Dendritic cell treated with granulocyte-macrophage colony-stimulating factor and Interleukin-4, amounts not matched to agents 40 ng/mL and 50 ng/mL, for 4 days (primary cell): ENCODE measurements at regions not wholly inside any gene's neighbourhood (a gene's known extent, or its start where the extent isn't known, plus 50 kb on each side); places are given as distances from the start of the nearest gene placed in this dataset.
"Not testable (repeated sequence)": the region's sequence is repeated elsewhere in the genome, so short reads cannot be mapped to it uniquely, and the experiment has no call there.

Experiments used
- H3K27ac Mint-ChIP-seq: one replicate; pipeline ENCODE4 v1.8.0; 2022; ENCODE audit warnings: mild to moderate bottlenecking, mixed read lengths
- H3K27me3 Mint-ChIP-seq: one replicate; pipeline ENCODE4 v1.8.0; 2022; ENCODE audit warnings: mild to moderate bottlenecking, mixed read lengths
- H3K36me3 Mint-ChIP-seq: one replicate; pipeline ENCODE4 v1.8.0; 2022; ENCODE audit warnings: low read depth, mixed read lengths
- H3K4me1 Mint-ChIP-seq: one replicate; pipeline ENCODE4 v1.8.0; 2022; ENCODE audit warnings: low read depth, mixed read lengths
- H3K4me3 Mint-ChIP-seq: one replicate; pipeline ENCODE4 v1.8.0; 2022; ENCODE audit warnings: mild to moderate bottlenecking, moderate library complexity, mixed read lengths
- H3K9me3 Mint-ChIP-seq: one replicate; pipeline ENCODE4 v1.8.0; 2022; ENCODE audit warnings: mixed read lengths
- intact Hi-C: fragments of 100-400 bp; cut with micrococcal nuclease; formaldehyde crosslinking; loops from one replicate; pipeline ENCODE4 v1.15.0; 2022

GRCh38 chr5:8710426-8710930 is 835.4 kb downstream of the SEMA5A start:
- Mint-ChIP-seq H3K9me3 (no peaks in the 10 kb centered on the region), H3K27ac (no peak overlapping the region), H3K27me3 (no peaks in the 10 kb centered on the region), H3K4me1 (no peaks in the 10 kb centered on the region), H3K36me3 (no peaks in the 10 kb centered on the region), H3K4me3 (no peak overlapping the region)
- intact Hi-C loops, result no loop called here

DNA sequence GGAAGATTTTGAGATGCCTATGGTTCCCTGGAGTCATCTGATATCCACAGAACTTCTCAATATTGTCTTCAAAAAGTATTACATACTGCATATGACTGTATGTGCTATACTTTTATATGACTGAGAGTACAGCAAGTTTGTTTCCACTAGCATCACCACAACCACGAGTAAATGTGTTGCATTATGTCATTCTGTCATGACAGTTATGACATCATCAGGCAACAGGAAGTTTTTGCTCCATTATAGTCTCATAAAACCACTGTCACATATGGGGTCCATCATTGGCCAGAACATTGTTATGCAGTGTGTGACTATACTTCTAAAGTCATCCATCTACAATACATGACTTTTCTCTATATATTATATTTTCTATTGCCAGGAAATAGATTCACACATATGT is 831.7 kb downstream of the SEMA5A start:
- no peaks in the 10 kb centered on the region for H3K9me3 Mint-ChIP-seq
- H3K27me3 Mint-ChIP-seq, result no peaks in the 10 kb centered on the region
- H3K36me3 Mint-ChIP-seq, result no peaks in the 10 kb centered on the region
- no peaks in the 10 kb centered on the region for H3K4me1 Mint-ChIP-seq
- no peak overlapping the region for H3K27ac Mint-ChIP-seq
- H3K4me3 Mint-ChIP-seq, result no peak overlapping the region
- intact Hi-C loops, result no loop called here

DNA sequence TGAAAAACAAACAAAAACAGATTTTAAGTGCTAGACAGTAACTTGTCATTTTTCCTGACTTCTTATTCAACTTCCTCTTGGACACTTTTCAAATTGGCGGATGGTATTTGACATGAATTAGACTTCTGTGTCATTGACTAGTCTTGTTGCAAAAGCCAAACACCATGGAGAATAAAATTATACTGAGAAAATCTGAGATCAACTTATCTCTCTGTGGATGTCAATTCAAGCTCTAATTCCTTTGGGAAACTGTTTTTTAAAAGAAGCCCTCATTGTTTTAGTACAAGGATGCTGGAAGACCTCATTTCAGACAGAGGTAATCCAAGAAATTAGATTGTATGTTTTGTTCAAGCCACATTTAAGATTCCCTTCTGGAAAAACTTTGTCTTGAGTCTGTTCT is 831.0 kb downstream of the SEMA5A start:
- Mint-ChIP-seq H3K27me3 (no peaks in the 10 kb centered on the region), H3K4me1 (no peaks in the 10 kb centered on the region), H3K4me3 (no peak overlapping the region), H3K36me3 (no peaks in the 10 kb centered on the region), H3K9me3 (no peaks in the 10 kb centered on the region), H3K27ac (no peak overlapping the region)
- intact Hi-C loops, result no loop called here

- no peaks in the 10 kb centered on the region for H3K4me1 Mint-ChIP-seq
- intact Hi-C loops, result no loop called here
- H3K27me3 Mint-ChIP-seq, result no peaks in the 10 kb centered on the region
- no peak overlapping the region for H3K27ac Mint-ChIP-seq
- no peak overlapping the region for H3K4me3 Mint-ChIP-seq
- no peaks in the 10 kb centered on the region for H3K36me3 Mint-ChIP-seq
- peaks cover 8% of the 10 kb centered on the region for H3K9me3 Mint-ChIP-seq
These were observed 826.1 kb downstream of the SEMA5A start for GRCh38 chr5:8719796-8720195.

DNA sequence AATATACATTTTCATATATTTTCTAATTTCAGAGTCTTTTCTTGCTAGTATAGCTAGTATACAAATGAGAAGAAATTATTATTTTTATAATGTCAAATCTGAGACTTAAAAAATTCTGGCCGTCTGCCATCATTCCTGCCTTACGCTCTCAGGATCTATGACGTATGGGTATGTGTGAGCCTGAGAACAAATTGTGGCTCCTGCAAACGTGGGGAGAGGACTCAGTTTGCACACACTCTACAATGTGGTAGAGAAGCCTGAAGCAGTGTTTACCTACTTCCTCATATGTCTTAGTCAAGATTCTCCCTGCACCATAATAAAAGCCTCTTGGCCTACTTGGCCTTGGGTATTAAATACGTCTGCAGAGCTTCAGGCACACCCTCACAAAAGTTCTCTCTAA is 825.4 kb downstream of the SEMA5A start:
- Mint-ChIP-seq H3K36me3 (no peaks in the 10 kb centered on the region), H3K27me3 (no peaks in the 10 kb centered on the region), H3K9me3 (peaks cover 8% of the 10 kb centered on the region), H3K4me1 (no peaks in the 10 kb centered on the region), H3K4me3 (no peak overlapping the region), H3K27ac (no peak overlapping the region)
- intact Hi-C loops, result no loop called here

DNA sequence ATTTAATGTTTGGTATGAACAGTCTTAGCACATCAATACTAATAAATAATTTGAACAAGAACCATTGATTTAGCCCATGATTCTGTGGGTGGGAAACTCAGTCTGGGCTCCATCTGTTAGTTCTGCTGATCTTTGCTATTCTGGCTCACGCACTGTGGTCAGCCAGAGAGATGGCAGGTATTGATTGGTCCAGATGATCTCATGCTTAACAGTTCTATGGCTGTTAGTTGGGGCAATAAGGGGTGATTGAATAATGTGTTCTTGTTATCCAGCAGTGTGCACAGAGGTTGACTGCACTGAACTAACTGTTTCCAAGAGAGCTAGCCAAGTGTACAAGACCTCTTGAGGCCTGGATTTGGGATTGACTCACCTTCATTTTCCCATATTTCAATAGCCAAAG is 824.3 kb downstream of the SEMA5A start:
- intact Hi-C loops, result no loop called here
- no peak overlapping the region for H3K27ac Mint-ChIP-seq
- no peak overlapping the region for H3K4me3 Mint-ChIP-seq
- no peaks in the 10 kb centered on the region for H3K4me1 Mint-ChIP-seq
- H3K27me3 Mint-ChIP-seq, result no peaks in the 10 kb centered on the region
- H3K36me3 Mint-ChIP-seq, result no peaks in the 10 kb centered on the region
- H3K9me3 Mint-ChIP-seq, result peaks cover 8% of the 10 kb centered on the region

- Mint-ChIP-seq H3K36me3 (no peaks in the 10 kb centered on the region), H3K4me1 (no peaks in the 10 kb centered on the region), H3K4me3 (no peak overlapping the region), H3K9me3 (peaks cover 21% of the 10 kb centered on the region), H3K27me3 (no peaks in the 10 kb centered on the region), H3K27ac (no peak overlapping the region)
- intact Hi-C loops, result no loop called here
These were observed 819.4 kb downstream of the SEMA5A start for GRCh38 chr5:8726383-8727036.

DNA sequence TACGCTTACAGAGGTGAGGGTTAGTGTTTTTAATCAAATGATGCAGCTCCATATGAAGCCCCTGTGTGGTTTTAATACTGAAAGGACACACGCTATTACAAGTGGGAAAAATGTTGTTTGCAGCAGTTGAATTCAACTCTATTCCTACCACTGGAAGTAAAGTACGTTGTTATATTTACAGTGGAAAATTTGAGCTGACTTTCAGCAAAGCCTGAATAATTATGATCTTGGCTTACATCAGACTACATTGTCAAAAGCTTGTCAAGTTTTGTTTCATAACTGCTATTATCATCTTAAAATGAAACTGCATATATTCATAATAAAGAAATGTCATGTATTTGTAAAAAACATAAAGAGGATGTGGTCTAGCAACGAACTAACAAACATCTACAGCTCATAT is 818.5 kb downstream of the SEMA5A start:
- peaks cover 30% of the 10 kb centered on the region for H3K9me3 Mint-ChIP-seq
- no peaks in the 10 kb centered on the region for H3K27me3 Mint-ChIP-seq
- intact Hi-C loops, result no loop called here
- no peak overlapping the region for H3K27ac Mint-ChIP-seq
- H3K4me1 Mint-ChIP-seq, result no peaks in the 10 kb centered on the region
- no peak overlapping the region for H3K4me3 Mint-ChIP-seq
- H3K36me3 Mint-ChIP-seq, result no peaks in the 10 kb centered on the region

DNA sequence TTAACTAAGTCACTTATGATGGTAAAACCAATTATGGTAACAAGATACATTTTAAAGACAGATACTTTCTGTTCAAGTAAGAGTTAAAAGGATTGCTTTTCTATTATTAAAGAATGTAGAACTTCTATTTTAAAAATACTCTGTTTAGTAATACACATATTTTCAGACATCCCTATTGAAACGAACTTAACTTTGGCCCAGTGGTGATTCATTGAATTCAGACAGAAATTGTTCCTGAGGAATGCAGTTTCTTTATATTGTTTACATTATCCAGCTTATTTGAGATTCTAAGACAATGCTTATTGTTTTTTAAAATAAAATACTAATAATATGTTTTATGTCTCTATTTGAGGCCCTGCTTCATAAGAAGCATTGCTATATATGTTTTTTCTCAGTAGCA is 816.4 kb downstream of the SEMA5A start:
- H3K36me3 Mint-ChIP-seq, result no peaks in the 10 kb centered on the region
- H3K27me3 Mint-ChIP-seq, result no peaks in the 10 kb centered on the region
- H3K9me3 Mint-ChIP-seq, result peaks cover 22% of the 10 kb centered on the region
- no peak overlapping the region for H3K4me3 Mint-ChIP-seq
- intact Hi-C loops, result no loop called here
- H3K27ac Mint-ChIP-seq, result no peak overlapping the region
- H3K4me1 Mint-ChIP-seq, result no peaks in the 10 kb centered on the region

DNA sequence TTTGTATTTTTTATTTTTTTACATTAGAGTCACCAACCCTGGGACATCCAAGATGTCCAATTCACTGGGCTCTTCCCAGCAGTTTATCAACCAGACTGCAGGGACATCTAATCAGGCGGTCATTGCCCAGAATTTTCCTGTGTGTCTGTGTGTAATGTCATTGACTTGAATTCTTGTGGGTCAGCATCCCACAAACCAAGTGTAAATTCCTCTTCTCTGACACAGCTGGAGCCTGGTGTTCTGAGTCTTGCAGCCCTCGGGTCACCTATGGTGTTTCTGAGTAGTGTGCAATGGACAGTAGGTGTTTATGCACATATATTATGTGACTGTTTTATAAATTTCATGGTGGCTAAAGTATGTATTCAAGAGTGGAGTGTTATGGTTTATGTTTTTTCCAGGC is 815.7 kb downstream of the SEMA5A start:
- intact Hi-C loops, result no loop called here
- Mint-ChIP-seq H3K27ac (no peak overlapping the region), H3K27me3 (no peaks in the 10 kb centered on the region), H3K36me3 (no peaks in the 10 kb centered on the region), H3K4me1 (no peaks in the 10 kb centered on the region), H3K9me3 (peaks cover 22% of the 10 kb centered on the region), H3K4me3 (no peak overlapping the region)

DNA sequence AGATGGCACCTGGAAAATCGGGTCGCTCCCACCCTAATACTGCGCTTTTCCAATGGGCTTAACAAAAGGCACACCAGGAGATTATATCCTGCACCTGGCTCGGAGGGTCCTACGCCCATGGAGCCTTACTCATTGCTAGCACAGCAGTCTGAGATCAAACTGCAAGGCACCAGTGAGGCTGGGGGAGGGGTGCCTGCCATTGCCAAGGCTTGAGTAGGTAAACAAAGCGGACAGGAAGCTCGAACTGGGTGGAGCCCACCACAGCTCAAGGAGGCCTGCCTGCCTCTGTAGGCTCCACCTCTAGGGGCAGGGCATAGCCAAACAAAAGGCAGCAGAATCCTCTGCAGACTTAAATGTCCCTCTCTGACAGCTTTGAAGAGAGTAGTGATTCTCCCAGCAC is 814.8 kb downstream of the SEMA5A start:
- H3K4me1 Mint-ChIP-seq, H3K27me3 Mint-ChIP-seq, H3K27ac Mint-ChIP-seq, H3K36me3 Mint-ChIP-seq, H3K4me3 Mint-ChIP-seq, intact Hi-C loops: not testable (repeated sequence)
- H3K9me3 Mint-ChIP-seq, result peaks cover 22% of the 10 kb centered on the region

DNA sequence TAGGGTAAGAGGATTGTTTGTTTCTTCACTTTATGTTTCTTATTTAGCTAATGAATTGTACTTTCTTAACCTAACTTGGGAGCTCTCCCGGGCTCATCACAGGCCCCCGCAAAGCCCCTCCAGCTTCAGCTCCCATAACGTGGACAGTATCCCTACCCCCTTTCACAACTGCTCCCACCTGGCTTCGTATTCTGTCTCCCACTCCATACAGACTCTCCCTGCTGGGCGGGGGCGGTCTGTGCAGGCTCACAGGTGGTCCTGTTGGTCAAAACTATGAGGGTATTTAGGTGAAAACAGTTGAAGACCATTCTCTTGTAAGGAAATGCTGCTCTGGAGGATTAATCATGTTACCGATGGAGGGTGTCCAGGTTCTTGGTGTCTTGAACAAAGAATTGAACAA is 805.3 kb downstream of the SEMA5A start:
- no peaks in the 10 kb centered on the region for H3K27me3 Mint-ChIP-seq
- no peaks in the 10 kb centered on the region for H3K4me1 Mint-ChIP-seq
- H3K4me3 Mint-ChIP-seq, result no peak overlapping the region
- intact Hi-C loops, result no loop called here
- no peak overlapping the region for H3K27ac Mint-ChIP-seq
- no peaks in the 10 kb centered on the region for H3K36me3 Mint-ChIP-seq
- peaks cover 9% of the 10 kb centered on the region for H3K9me3 Mint-ChIP-seq

DNA sequence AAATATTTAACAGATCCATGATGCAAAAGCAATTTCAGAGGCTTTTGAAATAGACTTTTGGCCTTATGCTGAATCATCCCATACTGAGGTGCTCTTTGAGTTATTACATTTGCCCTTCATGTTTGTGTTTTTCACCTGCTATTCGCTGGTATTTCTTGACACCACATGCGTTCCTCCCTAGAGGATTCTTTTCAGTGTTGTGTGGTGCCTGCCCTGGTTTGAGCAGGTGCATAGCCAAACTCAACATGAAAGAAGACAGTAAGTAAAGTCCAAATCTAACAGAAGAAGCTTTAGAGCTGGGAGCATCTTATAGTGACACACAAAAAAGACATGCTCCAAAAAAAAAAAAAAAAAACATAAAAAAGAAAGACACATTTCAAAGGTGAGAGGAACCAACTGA is 796.3 kb downstream of the SEMA5A start:
- no peaks in the 10 kb centered on the region for H3K9me3 Mint-ChIP-seq
- intact Hi-C loops, result no loop called here

DNA sequence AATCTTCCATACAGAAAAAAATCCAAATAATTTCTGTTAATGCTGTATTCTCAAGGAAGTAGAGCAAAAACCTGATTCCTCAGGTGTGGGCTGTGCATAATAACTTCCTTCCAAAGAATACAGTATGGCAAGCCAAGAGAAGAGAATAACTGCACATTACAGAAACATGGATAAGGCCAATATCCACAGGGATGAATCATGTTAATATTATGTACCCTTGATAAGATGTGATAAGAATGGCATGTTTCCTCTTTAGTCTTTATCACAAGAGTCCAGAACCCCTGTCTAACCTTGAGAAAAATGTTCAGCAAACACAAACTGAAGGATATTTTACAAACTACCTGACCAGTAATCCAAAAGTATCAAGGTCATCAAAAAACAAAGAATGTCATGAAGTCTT is 795.8 kb downstream of the SEMA5A start:
- no peak overlapping the region for H3K4me3 Mint-ChIP-seq
- no peaks in the 10 kb centered on the region for H3K36me3 Mint-ChIP-seq
- H3K4me1 Mint-ChIP-seq, result no peaks in the 10 kb centered on the region
- H3K9me3 Mint-ChIP-seq, result no peaks in the 10 kb centered on the region
- intact Hi-C loops, result no loop called here
- no peak overlapping the region for H3K27ac Mint-ChIP-seq
- H3K27me3 Mint-ChIP-seq, result no peaks in the 10 kb centered on the region

More for the DNA sequence above, 796.3 kb downstream of the SEMA5A start:
- Mint-ChIP-seq H3K36me3 (no peaks in the 10 kb centered on the region), H3K27me3 (no peaks in the 10 kb centered on the region), H3K27ac (no peak overlapping the region), H3K4me1 (no peaks in the 10 kb centered on the region), H3K4me3 (no peak overlapping the region)

- intact Hi-C loops, result no loop called here
These were observed 793.9 kb downstream of the SEMA5A start for GRCh38 chr5:8751971-8752370.

More at GRCh38 chr5:8751971-8752370, 793.9 kb downstream of the SEMA5A start:
- Mint-ChIP-seq H3K27me3 (no peaks in the 10 kb centered on the region), H3K27ac (no peak overlapping the region), H3K4me1 (no peaks in the 10 kb centered on the region), H3K4me3 (no peak overlapping the region), H3K9me3 (no peaks in the 10 kb centered on the region), H3K36me3 (no peaks in the 10 kb centered on the region)
